IMR-90 (cell line): ENCODE measurements at regions not wholly inside any gene's neighbourhood (a gene's known extent, or its start where the extent isn't known, plus 50 kb on each side); places are given as distances from the start of the nearest gene placed in this dataset.

Source experiments
- ATAC-seq: fragments of 200-7000 bp; cut with Tn5 transposase; 2 replicates; pipeline ENCODE4 v1.9.1; 2020; ENCODE audit warnings: low read depth, mild to moderate bottlenecking, moderate library complexity
- BruUV-seq: library from RNA; stranded (reverse); fragments of 400-500 nt; replicated peaks from 2 replicates; lab custom pipeline; 2021; lab: Mats Ljungman, UMichigan
- CTCF ChIA-PET: fragments of 300-600 bp; formaldehyde crosslinking; extraction: SDS; loops from one replicate; lab custom pipeline; 2021; ENCODE audit warnings: antibody characterized with exemption; lab: Yijun Ruan, JAX
- POLR2A ChIA-PET: fragments of 300-600 bp; sonication (Branson Sonifier 250); formaldehyde crosslinking; loops from one replicate; lab custom pipeline; 2022; ENCODE audit warnings: antibody characterized with exemption; ENCODE audit not compliant: unreplicated experiment; lab: Charles Lee
- DNase-seq: peaks from one replicate; pipeline ENCODE4 v3.0.0; 2013
- H2AFZ ChIP-seq: replicated peaks from 2 replicates; pipeline ENCODE3; 2013; ENCODE audit warnings: low read length, mild to moderate bottlenecking; ENCODE audit not compliant: poor library complexity
- H2AK5ac ChIP-seq: 2 replicates; pipeline ENCODE4 v1.6.1; 2013; ENCODE audit warnings: low read depth, low read length, inconsistent platforms
- H2AK9ac ChIP-seq: replicated peaks from 2 replicates; pipeline ENCODE3; 2013; ENCODE audit warnings: mild to moderate bottlenecking, low read depth, low read length, moderate library complexity; ENCODE audit not compliant: poor library complexity
- H2BK120ac ChIP-seq: 2 replicates; pipeline ENCODE4 v1.6.1; 2013; ENCODE audit warnings: low read depth, low read length, inconsistent platforms
- H2BK15ac ChIP-seq: 3 replicates; pipeline ENCODE4 v1.6.1; 2013; ENCODE audit warnings: low read depth, low read length, inconsistent platforms
- H2BK20ac ChIP-seq: 2 replicates; pipeline ENCODE4 v1.6.1; 2013; ENCODE audit warnings: low read depth, mild to moderate bottlenecking, inconsistent platforms, low read length, moderate library complexity
- H2BK5ac ChIP-seq: 2 replicates; pipeline ENCODE4 v1.6.1; 2013; ENCODE audit warnings: mild to moderate bottlenecking, low read depth, low read length, inconsistent platforms; ENCODE audit not compliant: poor library complexity, severe bottlenecking
- H3K14ac ChIP-seq: replicated peaks from 2 replicates; pipeline ENCODE4 v1.6.1; 2013; ENCODE audit warnings: low read depth, low read length, inconsistent platforms
- H3K18ac ChIP-seq: 2 replicates; pipeline ENCODE4 v1.6.1; 2013; ENCODE audit warnings: low read depth, low read length, control low read depth
- H3K23ac ChIP-seq: 2 replicates; pipeline ENCODE4 v1.6.1; 2013; ENCODE audit warnings: low read depth, low read length, inconsistent platforms
- H3K27ac ChIP-seq: 2 replicates; pipeline ENCODE4 v1.5.1; 2013; ENCODE audit warnings: mild to moderate bottlenecking, control low read depth, low read length; ENCODE audit not compliant: insufficient read depth
- H3K27me3 ChIP-seq: 2 replicates; pipeline ENCODE4 v1.6.1; 2013; ENCODE audit warnings: low read length; ENCODE audit not compliant: control insufficient read depth, insufficient read depth
- H3K36me3 ChIP-seq: 2 replicates; pipeline ENCODE4 v1.6.1; 2013; ENCODE audit warnings: low read length, mixed read lengths; ENCODE audit not compliant: control insufficient read depth, insufficient read depth
- H3K4ac ChIP-seq: 2 replicates; pipeline ENCODE4 v1.6.1; 2013; ENCODE audit warnings: low read depth, low read length, inconsistent platforms
- H3K4me1 ChIP-seq: 2 replicates; pipeline ENCODE4 v1.6.1; 2013; ENCODE audit warnings: low read length, mixed read lengths; ENCODE audit not compliant: control insufficient read depth, insufficient read depth
- H3K4me2 ChIP-seq: 2 replicates; pipeline ENCODE4 v1.6.1; 2013; ENCODE audit warnings: low read depth, mild to moderate bottlenecking, control low read depth, low read length, moderate library complexity
- H3K4me3 ChIP-seq: 2 replicates; pipeline ENCODE4 v1.5.1; 2013; ENCODE audit warnings: low read depth, mild to moderate bottlenecking, control low read depth, low read length, moderate library complexity; ENCODE audit not compliant: insufficient read depth
- H3K56ac ChIP-seq: 2 replicates; pipeline ENCODE4 v1.6.1; 2013; ENCODE audit warnings: low read length, inconsistent platforms; ENCODE audit not compliant: insufficient read depth; ENCODE audit errors: extremely low read depth
- H3K79me1 ChIP-seq, 2 experiments: 2 replicates each; pipeline ENCODE4 v1.6.1; 2013; ENCODE audit warnings: low read length in 2 of 2, inconsistent platforms in 1 of 2, low read depth in 1 of 2
- H3K9ac ChIP-seq: 2 replicates; pipeline ENCODE4 v1.6.1; 2013; ENCODE audit warnings: low read depth, low read length, control low read depth
- H3K9me1 ChIP-seq: 2 replicates; pipeline ENCODE4 v1.6.1; 2013; ENCODE audit warnings: low read length, inconsistent platforms; ENCODE audit not compliant: insufficient read depth
- H3K9me3 ChIP-seq: 2 replicates; pipeline ENCODE4 v1.6.1; 2013; ENCODE audit warnings: low read length; ENCODE audit not compliant: control insufficient read depth, insufficient read depth
- H4K20me1 ChIP-seq: 2 replicates; pipeline ENCODE4 v1.6.1; 2013; ENCODE audit warnings: low read length, inconsistent platforms; ENCODE audit not compliant: insufficient read depth
- H4K5ac ChIP-seq: 2 replicates; pipeline ENCODE4 v1.6.1; 2013; ENCODE audit warnings: mild to moderate bottlenecking, low read depth, low read length, control low read depth
- H4K8ac ChIP-seq, 2 experiments: 2 replicates each; pipeline ENCODE4 v1.6.1; 2013; ENCODE audit warnings: low read depth in 2 of 2, low read length in 2 of 2, control low read depth in 1 of 2, inconsistent platforms in 1 of 2
- H4K91ac ChIP-seq: 2 replicates; pipeline ENCODE4 v1.6.1; 2013; ENCODE audit warnings: low read depth, low read length, inconsistent platforms; ENCODE audit not compliant: insufficient read depth
- CHD1 ChIP-seq: IDR thresholded peaks from 2 replicates; pipeline ENCODE4 v1.6.1; 2012; ENCODE audit warnings: low read depth, low read length, improper control_type of control experiment
- FOS ChIP-seq: fragments of 150-350 bp; IDR thresholded peaks from 2 replicates; pipeline ENCODE4 v1.6.1; 2016; ENCODE audit warnings: low read depth, low read length
- MAZ ChIP-seq: IDR thresholded peaks from 2 replicates; pipeline ENCODE4 v1.6.1; 2012; ENCODE audit warnings: low read depth, mild to moderate bottlenecking, low read length, improper control_type of control experiment, moderate library complexity, borderline replicate concordance
- MXI1 ChIP-seq: IDR thresholded peaks from 2 replicates; pipeline ENCODE4 v1.6.1; 2012; ENCODE audit warnings: low read depth, mild to moderate bottlenecking, low read length, moderate library complexity, borderline replicate concordance
- RAD21 ChIP-seq: IDR thresholded peaks from 2 replicates; pipeline ENCODE4 v1.6.1; 2012; ENCODE audit warnings: low read length, improper control_type of control experiment
- SMC3 ChIP-seq: fragments of 150-350 bp; IDR thresholded peaks from 2 replicates; pipeline ENCODE4 v1.6.1; 2016; ENCODE audit warnings: low read depth, mild to moderate bottlenecking, antibody characterized with exemption, low read length, moderate library complexity
- WGBS, 2 experiments: methylation state at CpG; one replicate each; pipeline versions ENCODE4 v1.1.5 to v1.1.7; 2013; ENCODE audit warnings: missing lambda C conversion rate in 2 of 2; ENCODE audit not compliant: insufficient read length in 1 of 2; ENCODE audit errors: extremely low coverage in 2 of 2; 5-methylcytosine and 5-hydroxymethylcytosine counted together
- dilution Hi-C: fragments of 300-500 bp; cut with HindIII; formaldehyde crosslinking; loops from one replicate; pipeline ENCODE4 v1.14.3; 2018; ENCODE audit warnings: low sequenced_read_pairs; ENCODE audit not compliant: unreplicated experiment
- in situ Hi-C: fragments of 300-500 bp; cut with MboI; formaldehyde crosslinking; loops from 3 replicates; pipeline ENCODE4 v1.14.3; 2019; ENCODE audit warnings: low sequenced_read_pairs, inconsistent platforms, mixed read lengths
- intact Hi-C: fragments of 100-400 bp; cut with micrococcal nuclease; formaldehyde crosslinking; loops from 2 replicates; pipeline ENCODE4 v1.10.0; 2022
- TF ChIP-seq, protein P1 (sequence below): conservative IDR thresholded peaks from 2 replicates; pipeline ENCODE4 v1.5.1; 2012; ENCODE audit warnings: mild to moderate bottlenecking, low read depth, low read length, improper control_type of control experiment

DNA sequence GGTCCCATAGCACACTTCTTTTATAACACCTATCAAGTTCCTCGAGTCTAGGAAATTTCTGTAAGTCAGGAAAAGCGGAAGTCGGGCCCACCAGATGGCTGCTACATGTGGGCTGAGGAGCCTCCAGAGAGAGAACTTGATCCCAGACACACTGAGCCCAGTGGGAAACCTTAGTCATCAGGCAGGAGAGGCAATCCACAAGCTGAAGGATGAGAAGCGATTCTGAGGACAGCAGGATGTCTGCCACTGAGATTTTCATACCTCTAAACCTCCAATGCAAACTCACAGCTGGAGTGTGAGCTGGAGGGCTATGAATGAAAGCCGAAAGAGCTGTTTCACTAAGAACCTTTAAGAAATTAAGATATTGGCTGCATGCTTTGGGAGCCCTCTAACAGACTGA is 52.6 kb upstream of the PDHA1 start:
- Histone ChIP-seq H3K14ac (no peak overlapping the region), H3K4me1 (no peaks in the 10 kb centered on the region), H3K79me1 (no peaks in the 10 kb centered on the region), H3K9ac (no peak overlapping the region), H3K4me3 (no peak overlapping the region), H4K8ac (no peak overlapping the region), H2BK15ac (no peak overlapping the region), H2BK20ac (no peak overlapping the region), H2BK120ac (no peak overlapping the region), H2BK5ac (no peak overlapping the region), H3K9me1 (no peaks in the 10 kb centered on the region), H4K5ac (no peak overlapping the region), H3K27ac (no peak overlapping the region), H3K27me3 (no peaks in the 10 kb centered on the region; the same call in 1 of the 2 replicates), H3K56ac (no peak overlapping the region), H2AK9ac (no peak overlapping the region), H2AK5ac (no peak overlapping the region), H3K4me2 (no peak overlapping the region), H4K20me1 (no peaks in the 10 kb centered on the region), H2AFZ (no peak overlapping the region), H4K91ac (no peak overlapping the region), H3K4ac (no peak overlapping the region), H3K23ac (no peak overlapping the region), H3K9me3 (no peaks in the 10 kb centered on the region), H3K18ac (no peak overlapping the region), H3K36me3 (no peaks in the 10 kb centered on the region)
- intact Hi-C loops, result no loop called here
- dilution Hi-C loops, result no loop called here
- ATAC-seq (no peak), DNase-seq (no peak)
- in situ Hi-C loops, result no loop called here
- no CpG with 5 or more reads among the region's 5 CpGs for WGBS, 2 experiments
- POLR2A ChIA-PET, result no interaction called here
- BruUV-seq, result no TSS peak
- CTCF ChIA-PET, result no interaction called here
- no peak for TF ChIP-seq CHD1
- TF ChIP-seq SMC3, result no peak
- TF ChIP-seq RAD21, result no peak
- TF ChIP-seq, protein P1, sequence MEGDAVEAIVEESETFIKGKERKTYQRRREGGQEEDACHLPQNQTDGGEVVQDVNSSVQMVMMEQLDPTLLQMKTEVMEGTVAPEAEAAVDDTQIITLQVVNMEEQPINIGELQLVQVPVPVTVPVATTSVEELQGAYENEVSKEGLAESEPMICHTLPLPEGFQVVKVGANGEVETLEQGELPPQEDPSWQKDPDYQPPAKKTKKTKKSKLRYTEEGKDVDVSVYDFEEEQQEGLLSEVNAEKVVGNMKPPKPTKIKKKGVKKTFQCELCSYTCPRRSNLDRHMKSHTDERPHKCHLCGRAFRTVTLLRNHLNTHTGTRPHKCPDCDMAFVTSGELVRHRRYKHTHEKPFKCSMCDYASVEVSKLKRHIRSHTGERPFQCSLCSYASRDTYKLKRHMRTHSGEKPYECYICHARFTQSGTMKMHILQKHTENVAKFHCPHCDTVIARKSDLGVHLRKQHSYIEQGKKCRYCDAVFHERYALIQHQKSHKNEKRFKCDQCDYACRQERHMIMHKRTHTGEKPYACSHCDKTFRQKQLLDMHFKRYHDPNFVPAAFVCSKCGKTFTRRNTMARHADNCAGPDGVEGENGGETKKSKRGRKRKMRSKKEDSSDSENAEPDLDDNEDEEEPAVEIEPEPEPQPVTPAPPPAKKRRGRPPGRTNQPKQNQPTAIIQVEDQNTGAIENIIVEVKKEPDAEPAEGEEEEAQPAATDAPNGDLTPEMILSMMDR, result no peak
- TF ChIP-seq FOS, result no peak
- no peak for TF ChIP-seq MXI1
- no peak for TF ChIP-seq MAZ
